ENCODE measurements at regions not wholly inside any gene's neighbourhood (a gene's known extent, or its start where the extent isn't known, plus 50 kb on each side); places are given as distances from the start of the nearest gene placed in this dataset.

DNA sequence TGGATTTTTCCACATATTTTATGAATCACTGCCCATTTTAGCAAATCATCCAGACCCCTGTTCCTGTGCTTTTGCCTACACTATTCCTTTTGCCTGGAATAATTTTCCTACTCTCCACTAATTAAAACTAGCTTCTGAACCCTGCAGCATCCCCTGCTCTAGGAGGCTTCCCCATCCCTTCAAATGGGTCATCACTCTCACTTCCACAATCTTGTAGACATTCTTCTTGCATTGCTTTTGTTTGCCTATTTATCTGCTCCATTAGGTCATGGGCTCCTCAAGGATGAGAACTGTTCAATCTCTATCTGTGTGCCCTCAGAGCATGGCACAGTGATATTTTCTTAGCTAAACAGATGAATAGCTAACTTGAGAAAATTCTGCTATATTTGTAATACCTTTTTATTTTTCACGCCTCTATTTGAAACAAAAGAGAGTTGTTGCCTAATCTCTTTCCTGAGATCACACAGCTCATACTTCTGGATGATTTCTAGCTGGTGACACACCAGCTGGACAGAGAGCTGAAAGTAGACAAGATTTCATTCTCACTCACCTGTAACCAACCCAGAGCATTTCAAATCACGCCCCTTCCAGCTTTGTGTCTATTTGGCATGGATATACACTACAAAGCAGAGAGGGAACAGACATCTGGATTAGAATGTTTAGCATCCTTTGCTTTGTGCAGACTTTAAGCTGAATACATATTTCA lies 466.0 kb downstream of the FOXO1 start:
- no peak overlapping the region for H2AFZ ChIP-seq (ENCODE audit: insufficient read depth, low read length, poor library complexity)
- no peak overlapping the region for H3K14ac ChIP-seq (ENCODE audit: low read length)
- no peak overlapping the region for H4K91ac ChIP-seq (ENCODE audit: low read depth, low read length)
- no peak for DNase-seq
- H3K4me1 ChIP-seq (ENCODE audit: control insufficient read depth in 1 of 2, insufficient read depth in 2 of 2, low read length in 2 of 2), result no peaks in the 10 kb centered on the region
- H2AK5ac ChIP-seq (ENCODE audit: low read length), result no peak overlapping the region
- H3K4me2 ChIP-seq (ENCODE audit: low read length), result no peak overlapping the region
- no peak overlapping the region for H2BK5ac ChIP-seq (ENCODE audit: low read depth, low read length, poor library complexity)
- H4K8ac ChIP-seq (ENCODE audit: low read depth, low read length), result no peak overlapping the region
- H3K27ac ChIP-seq (ENCODE audit: low read depth, low read length), result no peak overlapping the region
- no peaks in the 10 kb centered on the region for H3K36me3 ChIP-seq (ENCODE audit: control insufficient read depth in 1 of 2, insufficient read depth in 2 of 2, low read length in 2 of 2)
- H3K18ac ChIP-seq (ENCODE audit: low read length), result no peak overlapping the region
- H3K27me3 ChIP-seq (ENCODE audit: insufficient read depth, low read length), result no peaks in the 10 kb centered on the region
- no peak overlapping the region for H3K9ac ChIP-seq (ENCODE audit: low read length)
- no peaks in the 10 kb centered on the region for H3K9me3 ChIP-seq (ENCODE audit: insufficient read depth, low read depth, low read length)
- no peaks in the 10 kb centered on the region for H3K79me2 ChIP-seq (ENCODE audit: control insufficient read depth, insufficient read depth, low read length, poor library complexity)
- H3K4me3 ChIP-seq (ENCODE audit: low read depth, low read length), result no peak overlapping the region
- H2BK12ac ChIP-seq (ENCODE audit: low read length), result no peak overlapping the region
- no peak overlapping the region for H3K23ac ChIP-seq (ENCODE audit: low read length)
- H3K79me1 ChIP-seq (ENCODE audit: low read length), result no peaks in the 10 kb centered on the region
- H3K4ac ChIP-seq (ENCODE audit: low read depth, low read length), result no peak overlapping the region
- no peak overlapping the region for H2BK120ac ChIP-seq (ENCODE audit: insufficient read depth, low read length, poor library complexity)
- no CpG with 5 or more reads among the region's 2 CpGs for WGBS (ENCODE audit: extremely low coverage, insufficient coverage, insufficient read length)
- no peak overlapping the region for H4K12ac ChIP-seq (ENCODE audit: low read depth, low read length)

DNA sequence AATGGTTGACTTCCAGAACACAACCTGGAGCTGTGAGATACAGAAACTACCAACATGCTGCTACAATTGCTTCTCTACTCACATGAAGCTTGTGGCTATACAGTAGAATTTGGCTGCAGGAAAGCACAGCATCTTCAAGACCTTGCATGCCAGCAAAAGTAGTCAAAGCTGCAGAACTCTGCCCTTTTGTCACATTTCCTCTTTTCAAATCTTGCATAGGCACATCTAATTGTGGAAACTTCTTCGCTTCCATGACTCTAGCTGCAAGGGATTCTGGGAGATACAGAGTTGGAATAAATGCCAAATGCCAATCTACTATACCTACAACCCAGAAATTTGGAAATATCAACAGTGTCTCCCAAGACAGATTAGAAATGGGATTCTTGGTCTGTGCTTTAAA lies 462.2 kb downstream of the FOXO1 start:
- Histone ChIP-seq H2BK12ac (ENCODE audit: low read length) (no peak overlapping the region), H3K79me2 (ENCODE audit: control insufficient read depth, insufficient read depth, low read length, poor library complexity) (no peaks in the 10 kb centered on the region), H3K14ac (ENCODE audit: low read length) (no peak overlapping the region), H3K4me3 (ENCODE audit: low read depth, low read length) (no peak overlapping the region), H2AFZ (ENCODE audit: insufficient read depth, low read length, poor library complexity) (no peak overlapping the region), H2BK5ac (ENCODE audit: low read depth, low read length, poor library complexity) (no peak overlapping the region), H3K36me3 (ENCODE audit: control insufficient read depth in 1 of 2, insufficient read depth in 2 of 2, low read length in 2 of 2) (no peaks in the 10 kb centered on the region), H3K23ac (ENCODE audit: low read length) (no peak overlapping the region), H3K79me1 (ENCODE audit: low read length) (no peaks in the 10 kb centered on the region), H3K4me1 (ENCODE audit: control insufficient read depth in 1 of 2, insufficient read depth in 2 of 2, low read length in 2 of 2) (no peaks in the 10 kb centered on the region), H3K9me3 (ENCODE audit: insufficient read depth, low read depth, low read length) (no peaks in the 10 kb centered on the region), H4K12ac (ENCODE audit: low read depth, low read length) (no peak overlapping the region), H2BK120ac (ENCODE audit: insufficient read depth, low read length, poor library complexity) (no peak overlapping the region), H3K4ac (ENCODE audit: low read depth, low read length) (no peak overlapping the region), H3K4me2 (ENCODE audit: low read length) (no peak overlapping the region), H2AK5ac (ENCODE audit: low read length) (no peak overlapping the region), H3K27ac (ENCODE audit: low read depth, low read length) (no peak overlapping the region), H3K18ac (ENCODE audit: low read length) (no peak overlapping the region), H4K8ac (ENCODE audit: low read depth, low read length) (no peak overlapping the region), H4K91ac (ENCODE audit: low read depth, low read length) (no peak overlapping the region), H3K27me3 (ENCODE audit: insufficient read depth, low read length) (no peaks in the 10 kb centered on the region), H3K9ac (ENCODE audit: low read length) (no peak overlapping the region)
- no peak for DNase-seq
- WGBS (ENCODE audit: extremely low coverage, insufficient coverage, insufficient read length), result no CpG with 5 or more reads among the region's 1 CpG

DNA sequence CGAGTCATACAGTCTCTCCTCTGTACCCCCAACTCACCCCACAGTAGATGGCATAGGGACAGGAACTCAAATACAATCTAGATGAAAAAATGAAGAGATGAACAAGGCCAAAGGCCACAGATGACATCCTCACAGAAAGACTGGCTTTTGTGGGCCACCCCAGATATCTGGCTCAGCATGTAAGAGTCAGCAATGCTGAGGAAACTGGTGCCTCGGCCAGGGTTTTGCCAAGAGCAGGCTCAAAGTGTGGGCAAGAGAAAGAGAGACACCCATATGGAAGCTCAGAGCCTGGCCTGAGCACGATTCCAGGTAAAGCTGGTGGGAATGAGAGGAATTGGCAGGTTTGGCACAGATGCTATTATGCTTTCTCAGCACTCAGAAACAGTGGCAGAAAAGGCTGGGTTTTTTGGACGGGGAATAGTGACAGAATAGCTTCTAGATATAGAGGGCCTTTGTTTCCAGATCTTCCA lies 460.6 kb downstream of the FOXO1 start:
- H3K4me3 ChIP-seq (ENCODE audit: low read depth, low read length), result no peak overlapping the region
- no peaks in the 10 kb centered on the region for H3K79me1 ChIP-seq (ENCODE audit: low read length)
- H3K27me3 ChIP-seq (ENCODE audit: insufficient read depth, low read length), result no peaks in the 10 kb centered on the region
- H2BK120ac ChIP-seq (ENCODE audit: insufficient read depth, low read length, poor library complexity), result no peak overlapping the region
- no peak overlapping the region for H3K4ac ChIP-seq (ENCODE audit: low read depth, low read length)
- H3K36me3 ChIP-seq (ENCODE audit: control insufficient read depth in 1 of 2, insufficient read depth in 2 of 2, low read length in 2 of 2), result no peaks in the 10 kb centered on the region
- H2BK5ac ChIP-seq (ENCODE audit: low read depth, low read length, poor library complexity), result no peak overlapping the region
- H3K18ac ChIP-seq (ENCODE audit: low read length), result no peak overlapping the region
- no peak overlapping the region for H3K4me2 ChIP-seq (ENCODE audit: low read length)
- no CpG with 5 or more reads among the region's 4 CpGs for WGBS (ENCODE audit: extremely low coverage, insufficient coverage, insufficient read length)
- no peak overlapping the region for H2AFZ ChIP-seq (ENCODE audit: insufficient read depth, low read length, poor library complexity)
- H3K27ac ChIP-seq (ENCODE audit: low read depth, low read length), result no peak overlapping the region
- H3K14ac ChIP-seq (ENCODE audit: low read length), result no peak overlapping the region
- no peak overlapping the region for H4K8ac ChIP-seq (ENCODE audit: low read depth, low read length)
- no peak overlapping the region for H4K91ac ChIP-seq (ENCODE audit: low read depth, low read length)
- H3K23ac ChIP-seq (ENCODE audit: low read length), result no peak overlapping the region
- no peak overlapping the region for H2BK12ac ChIP-seq (ENCODE audit: low read length)
- H2AK5ac ChIP-seq (ENCODE audit: low read length), result no peak overlapping the region
- no peaks in the 10 kb centered on the region for H3K79me2 ChIP-seq (ENCODE audit: control insufficient read depth, insufficient read depth, low read length, poor library complexity)
- H3K9me3 ChIP-seq (ENCODE audit: insufficient read depth, low read depth, low read length), result no peaks in the 10 kb centered on the region
- H3K4me1 ChIP-seq (ENCODE audit: control insufficient read depth in 1 of 2, insufficient read depth in 2 of 2, low read length in 2 of 2), result no peaks in the 10 kb centered on the region
- no peak for DNase-seq
- no peak overlapping the region for H3K9ac ChIP-seq (ENCODE audit: low read length)
- no peak overlapping the region for H4K12ac ChIP-seq (ENCODE audit: low read depth, low read length)

DNA sequence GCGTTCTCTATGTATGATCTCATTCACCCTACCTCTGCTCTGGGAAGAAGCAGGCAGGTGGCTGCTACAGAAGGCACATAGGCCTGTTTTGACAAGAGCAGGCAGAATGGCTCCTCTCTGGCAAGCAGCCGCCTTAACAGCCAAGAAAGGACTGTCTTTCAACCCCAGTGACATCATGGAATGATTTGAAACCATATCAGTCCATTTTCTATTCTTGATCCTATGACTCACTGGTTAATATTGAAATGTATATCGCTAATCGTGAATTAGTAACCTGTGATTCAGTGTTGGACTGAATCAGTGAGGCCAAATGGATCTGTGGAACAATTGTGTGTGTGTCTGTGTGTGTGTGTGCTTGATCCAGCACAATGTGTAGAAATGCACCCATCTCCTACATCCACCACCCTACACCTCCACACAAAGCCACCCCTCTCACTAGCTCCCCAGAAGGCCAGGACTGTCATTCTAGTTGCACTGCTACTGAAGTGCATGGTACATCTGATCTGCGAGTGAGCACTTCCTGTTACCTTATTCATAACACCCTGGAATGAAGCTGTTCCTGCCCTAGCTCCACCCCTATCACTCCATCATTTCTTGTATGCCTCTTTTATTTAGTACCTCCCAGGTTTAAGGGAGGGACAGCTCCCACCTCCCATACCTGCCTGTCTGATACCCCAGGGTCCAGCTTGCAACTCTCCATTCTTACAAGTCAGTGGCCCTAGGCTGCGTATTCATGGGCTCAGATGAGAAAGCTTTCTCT lies 460.0 kb downstream of the FOXO1 start:
- Histone ChIP-seq H2AK5ac (ENCODE audit: low read length) (no peak overlapping the region), H3K4me2 (ENCODE audit: low read length) (no peak overlapping the region), H3K27ac (ENCODE audit: low read depth, low read length) (no peak overlapping the region), H2BK12ac (ENCODE audit: low read length) (no peak overlapping the region), H3K4ac (ENCODE audit: low read depth, low read length) (no peak overlapping the region), H3K9me3 (ENCODE audit: insufficient read depth, low read depth, low read length) (no peaks in the 10 kb centered on the region), H3K18ac (ENCODE audit: low read length) (no peak overlapping the region), H4K8ac (ENCODE audit: low read depth, low read length) (no peak overlapping the region), H2AFZ (ENCODE audit: insufficient read depth, low read length, poor library complexity) (no peak overlapping the region), H4K91ac (ENCODE audit: low read depth, low read length) (no peak overlapping the region), H3K14ac (ENCODE audit: low read length) (no peak overlapping the region), H3K36me3 (ENCODE audit: control insufficient read depth in 1 of 2, insufficient read depth in 2 of 2, low read length in 2 of 2) (no peaks in the 10 kb centered on the region), H3K23ac (ENCODE audit: low read length) (no peak overlapping the region), H2BK5ac (ENCODE audit: low read depth, low read length, poor library complexity) (no peak overlapping the region), H4K12ac (ENCODE audit: low read depth, low read length) (no peak overlapping the region), H3K79me1 (ENCODE audit: low read length) (no peaks in the 10 kb centered on the region), H3K79me2 (ENCODE audit: control insufficient read depth, insufficient read depth, low read length, poor library complexity) (no peaks in the 10 kb centered on the region), H3K4me3 (ENCODE audit: low read depth, low read length) (no peak overlapping the region), H3K9ac (ENCODE audit: low read length) (no peak overlapping the region), H2BK120ac (ENCODE audit: insufficient read depth, low read length, poor library complexity) (no peak overlapping the region), H3K27me3 (ENCODE audit: insufficient read depth, low read length) (no peaks in the 10 kb centered on the region), H3K4me1 (ENCODE audit: control insufficient read depth in 1 of 2, insufficient read depth in 2 of 2, low read length in 2 of 2) (no peaks in the 10 kb centered on the region)
- WGBS (ENCODE audit: extremely low coverage, insufficient coverage, insufficient read length), result no CpG with 5 or more reads among the region's 6 CpGs
- DNase-seq, result no peak

Measured in trophoblast cell (in vitro differentiated cells and primary cell).